Testis (tissue), 2 donors: ENCODE measurements at regions not wholly inside any gene's neighbourhood (a gene's known extent, or its start where the extent isn't known, plus 50 kb on each side); places are given as distances from the start of the nearest gene placed in this dataset.

Experiments
- DNase-seq: peaks from one replicate; pipeline ENCODE4 v3.0.0-alpha.2; 2019
- H3K27ac ChIP-seq, 2 donors: fragments of 200-600 bp; sonication (generic); one replicate each; pipeline ENCODE4 v1.5.1; 2019
- H3K27me3 ChIP-seq: fragments of 200-600 bp; sonication (generic); one replicate; pipeline ENCODE4 v1.5.1; 2019
- H3K36me3 ChIP-seq: fragments of 200-600 bp; sonication (generic); one replicate; pipeline ENCODE4 v1.5.1; 2017; ENCODE audit warnings: low read depth; ENCODE audit errors: missing control alignments
- H3K4me1 ChIP-seq: fragments of 200-600 bp; sonication (generic); one replicate; pipeline ENCODE4 v1.5.1; 2019
- H3K4me3 ChIP-seq, 2 donors: fragments of 200-600 bp; sonication (generic); one replicate each; pipeline ENCODE4 v1.5.1; 2017 to 2019
- H3K9me3 ChIP-seq: fragments of 200-600 bp; sonication (generic); one replicate; pipeline ENCODE4 v1.5.1; 2017
- CTCF ChIP-seq, 3 experiments: fragments of 450-650 bp in 2 of 3; fragments of 200-600 bp in 1 of 3; sonication (generic) in 1 of 3; IDR thresholded peaks; one replicate each; pipeline ENCODE4 v1.5.1; 2016 to 2019; ENCODE audit warnings: antibody characterized with exemption in 3 of 3, mild to moderate bottlenecking in 2 of 3, moderate library complexity in 1 of 3
- POLR2A ChIP-seq: fragments of 450-650 bp; IDR thresholded peaks from one replicate; pipeline ENCODE4 v1.6.1; 2017; ENCODE audit warnings: antibody characterized with exemption, mild to moderate bottlenecking, moderate library complexity
- WGBS, 2 donors: methylation state at CpG; one replicate each; pipeline ENCODE4 v1.1.5; 2018; 5-methylcytosine and 5-hydroxymethylcytosine counted together
- intact Hi-C: fragments of 100-400 bp; cut with DNase I; formaldehyde crosslinking; loops from one replicate; pipeline ENCODE4 v1.15.1; 2023; ENCODE audit warnings: low total_unique reads

- Histone ChIP-seq H3K36me3 (no peaks in the 10 kb centered on the region), H3K4me1 (no peaks in the 10 kb centered on the region), H3K4me3 (no peak overlapping the region), H3K9me3 (no peaks in the 10 kb centered on the region), H3K27ac (no peak overlapping the region), H3K27me3 (no peaks in the 10 kb centered on the region)
- TF ChIP-seq POLR2A, result no peak
- no peak for TF ChIP-seq CTCF (IDR thresholded peaks at IDR 0.05)
- no peak for DNase-seq
- intact Hi-C loops, result no loop called here
- 71 to 72% methylated on average over 4 of the region's 4 CpGs for WGBS, 2 donors
Observed at GRCh38 chr5:53160895-53161294, 51.3 kb upstream of the MOCS2 start.

- Histone ChIP-seq H3K4me3 (no peak overlapping the region), H3K9me3 (no peaks in the 10 kb centered on the region), H3K27me3 (no peaks in the 10 kb centered on the region), H3K36me3 (no peaks in the 10 kb centered on the region), H3K4me1 (peaks cover 3% of the 10 kb centered on the region), H3K27ac (no peak overlapping the region)
- DNase-seq, result no peak
- WGBS, 2 donors, result 86 to 89% methylated on average over 2 of the region's 2 CpGs
- intact Hi-C loops, result no loop called here
- TF ChIP-seq POLR2A, result no peak
- no peak for TF ChIP-seq CTCF (IDR thresholded peaks at IDR 0.05)
Observed at GRCh38 chr5:53161876-53162275, 52.3 kb upstream of the MOCS2 start.

- TF ChIP-seq CTCF (IDR thresholded peaks at IDR 0.05), result no peak
- TF ChIP-seq POLR2A, result no peak
- H3K4me1 ChIP-seq, result peaks cover 3% of the 10 kb centered on the region
- no peaks in the 10 kb centered on the region for H3K27me3 ChIP-seq
- H3K9me3 ChIP-seq, result no peaks in the 10 kb centered on the region
- WGBS, 2 donors, result 76 to 87% methylated on average over 2 of the region's 2 CpGs
- intact Hi-C loops, result no loop called here
- no peak for DNase-seq
- H3K27ac ChIP-seq, result no peak overlapping the region
- no peak overlapping the region for H3K4me3 ChIP-seq
- H3K36me3 ChIP-seq, result no peaks in the 10 kb centered on the region
Observed at GRCh38 chr5:53164478-53165165, 55.1 kb upstream of the MOCS2 start.

DNA sequence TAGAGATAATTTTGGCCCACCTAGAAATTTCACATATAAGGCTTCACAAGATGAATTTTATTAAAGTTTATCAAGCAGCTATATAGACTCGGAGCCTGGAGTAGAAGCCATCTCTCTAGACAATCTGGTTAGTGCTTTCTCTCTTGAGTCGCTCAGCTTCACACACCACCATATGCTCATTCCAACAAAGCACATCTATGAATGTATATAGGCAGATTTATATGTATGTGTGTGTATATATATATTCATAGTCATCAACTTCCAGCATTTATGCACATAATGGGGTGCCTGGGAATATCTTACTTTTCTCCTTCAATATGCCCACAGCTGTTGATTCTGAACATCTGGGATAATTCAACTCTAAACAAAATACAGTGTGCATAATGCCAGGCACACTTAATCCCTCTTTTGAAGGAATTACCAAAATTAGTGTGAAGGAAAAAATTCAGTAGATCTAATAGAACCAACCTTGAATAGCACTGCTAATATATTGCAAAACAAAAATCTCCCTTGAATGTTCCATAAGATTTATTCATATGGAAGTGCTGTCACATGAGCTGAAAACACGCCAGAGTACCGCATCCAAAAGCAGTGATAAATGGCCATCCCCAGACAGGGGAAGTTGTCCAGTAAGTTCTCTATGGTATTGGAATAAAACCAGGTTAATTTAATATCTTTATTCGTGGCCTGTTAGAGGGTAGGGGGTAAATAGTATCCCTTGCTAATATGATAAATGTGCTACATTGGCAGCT is 56.0 kb upstream of the MOCS2 start:
- no peaks in the 10 kb centered on the region for H3K9me3 ChIP-seq
- H3K27ac ChIP-seq, result no peak overlapping the region
- H3K27me3 ChIP-seq, result no peaks in the 10 kb centered on the region
- intact Hi-C loops, result no loop called here
- 65 to 67% methylated on average over 5 of the region's 5 CpGs for WGBS, 2 donors
- no peak for TF ChIP-seq POLR2A
- no peak for TF ChIP-seq CTCF (IDR thresholded peaks at IDR 0.05)
- no peak for DNase-seq
- no peak overlapping the region for H3K4me3 ChIP-seq
- H3K4me1 ChIP-seq, result peaks cover 3% of the 10 kb centered on the region
- H3K36me3 ChIP-seq, result no peaks in the 10 kb centered on the region

GRCh38 chr5:53166183-53166495 is 56.6 kb upstream of the MOCS2 start:
- 28 to 33% methylated on average over 1 of the region's 1 CpG for WGBS, 2 donors
- H3K4me3 ChIP-seq, result no peak overlapping the region
- H3K36me3 ChIP-seq, result no peaks in the 10 kb centered on the region
- no peaks in the 10 kb centered on the region for H3K9me3 ChIP-seq
- intact Hi-C loops, result no loop called here
- peak overlapping the region in 1 of 2 donors; percentile 16 for H3K27ac ChIP-seq
- no peaks in the 10 kb centered on the region for H3K27me3 ChIP-seq
- TF ChIP-seq POLR2A, result no peak
- no peak for TF ChIP-seq CTCF (IDR thresholded peaks at IDR 0.05)
- DNase-seq, result no peak
- H3K4me1 ChIP-seq, result peaks cover 3% of the 10 kb centered on the region
